ENCODE measurements at regions not wholly inside any gene's neighbourhood (a gene's known extent, or its start where the extent isn't known, plus 50 kb on each side); places are given as distances from the start of the nearest gene placed in this dataset.

DNA sequence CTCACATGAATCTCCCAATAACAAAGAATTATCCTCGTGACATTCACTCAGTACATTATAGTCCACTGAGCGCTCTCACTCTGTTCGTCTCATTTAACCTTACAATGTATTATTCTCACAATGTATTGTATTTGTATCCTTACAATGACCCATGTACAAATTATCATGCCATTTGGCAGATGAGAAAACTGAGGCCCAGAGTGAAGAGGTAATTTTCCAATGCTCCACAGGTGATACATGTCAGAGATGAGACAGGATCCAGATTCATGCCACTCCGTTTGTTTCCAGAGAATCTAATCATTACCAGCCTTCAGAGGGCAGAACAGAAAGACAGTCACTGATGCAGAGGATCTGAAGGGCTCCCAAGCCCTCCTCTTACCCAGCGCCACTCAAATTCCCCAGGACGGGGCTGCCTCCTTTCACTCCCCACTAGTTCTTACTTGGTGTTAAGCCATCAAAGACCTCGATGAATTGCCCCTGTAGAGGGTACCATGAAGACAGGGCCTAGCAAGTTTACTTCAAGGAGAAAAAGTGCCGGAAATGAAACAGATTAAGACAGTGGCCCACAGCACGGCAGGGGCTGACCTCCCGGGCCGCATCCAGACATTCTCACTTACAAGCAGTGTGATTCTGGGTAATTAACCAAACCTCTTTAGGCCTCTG lies 98.4 kb upstream of the MBOAT2 start:
- no peak overlapping the region for H3K27ac ChIP-seq
- no peak overlapping the region for H3K4me3 ChIP-seq
- H3K27me3 ChIP-seq, result no peaks in the 10 kb centered on the region
- peaks cover 0 to 8% (median 0%) of the 10 kb centered on the region in 4 donors for H3K4me1 ChIP-seq
- H3K36me3 ChIP-seq, result no peaks in the 10 kb centered on the region
- no peak for DNase-seq
- TF ChIP-seq POLR2A (IDR thresholded peaks at IDR 0.05), result no peak
- no peak for TF ChIP-seq CTCF (IDR thresholded peaks at IDR 0.05)
- no peaks in the 10 kb centered on the region for H3K9me3 ChIP-seq

GRCh38 chr2:9100080-9100876 lies 96.8 kb upstream of the MBOAT2 start:
- Histone ChIP-seq H3K36me3 (no peaks in the 10 kb centered on the region), H3K4me3 (no peak overlapping the region), H3K9me3 (no peaks in the 10 kb centered on the region), H3K4me1 (peaks cover 0 to 14% (median 0%) of the 10 kb centered on the region in 4 donors), H3K27me3 (no peaks in the 10 kb centered on the region), H3K27ac (no peak overlapping the region)
- no peak for DNase-seq
- TF ChIP-seq POLR2A (IDR thresholded peaks at IDR 0.05), result no peak
- TF ChIP-seq CTCF (IDR thresholded peaks at IDR 0.05), result no peak

GRCh38 chr2:9099341-9099751 lies 95.9 kb upstream of the MBOAT2 start:
- Histone ChIP-seq H3K27me3 (no peaks in the 10 kb centered on the region), H3K4me3 (no peak overlapping the region)

GRCh38 chr2:9097892-9098291 lies 94.4 kb upstream of the MBOAT2 start:
- DNase-seq, result no peak
- TF ChIP-seq CTCF (IDR thresholded peaks at IDR 0.05), result no peak
- no peak for TF ChIP-seq POLR2A (IDR thresholded peaks at IDR 0.05)

More at GRCh38 chr2:9099341-9099751, 95.9 kb upstream of the MBOAT2 start:
- no peaks in the 10 kb centered on the region for H3K9me3 ChIP-seq
- TF ChIP-seq CTCF (IDR thresholded peaks at IDR 0.05) (no peak), POLR2A (IDR thresholded peaks at IDR 0.05) (no peak)
- no peaks in the 10 kb centered on the region for H3K36me3 ChIP-seq
- DNase-seq, result no peak
- H3K27ac ChIP-seq, result no peak overlapping the region
- peaks cover 0 to 16% (median 0%) of the 10 kb centered on the region in 4 donors for H3K4me1 ChIP-seq

DNA sequence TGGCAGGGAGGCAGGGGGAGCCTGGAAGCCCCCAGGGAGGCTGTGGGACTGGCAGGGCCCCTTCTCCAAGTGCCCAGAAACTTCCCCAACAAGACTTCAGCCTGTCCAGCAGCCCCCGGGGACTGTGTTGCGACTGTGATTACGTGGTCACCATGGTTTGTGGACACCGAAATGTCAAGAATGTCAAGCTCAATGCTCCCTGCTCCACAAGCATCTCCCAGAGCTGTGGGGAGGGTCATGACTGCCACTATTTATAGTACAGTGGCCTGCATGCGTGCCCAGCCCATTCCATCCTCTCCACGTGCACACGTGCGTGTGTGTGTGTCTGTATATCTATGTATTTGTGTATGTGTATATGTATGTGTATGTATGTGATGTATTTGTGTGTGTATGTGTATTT lies 93.8 kb upstream of the MBOAT2 start:
- DNase-seq, result no peak
- H3K9me3 ChIP-seq, result no peaks in the 10 kb centered on the region
- TF ChIP-seq POLR2A (IDR thresholded peaks at IDR 0.05), result no peak
- no peak for TF ChIP-seq CTCF (IDR thresholded peaks at IDR 0.05)
- no peaks in the 10 kb centered on the region for H3K27me3 ChIP-seq
- no peaks in the 10 kb centered on the region for H3K36me3 ChIP-seq
- H3K4me1 ChIP-seq, result peaks cover 0 to 10% (median 0%) of the 10 kb centered on the region in 4 donors
- no peak overlapping the region for H3K4me3 ChIP-seq
- H3K27ac ChIP-seq, result no peak overlapping the region

More at GRCh38 chr2:9097892-9098291, 94.4 kb upstream of the MBOAT2 start:
- no peak overlapping the region for H3K4me3 ChIP-seq
- H3K27me3 ChIP-seq, result no peaks in the 10 kb centered on the region
- H3K9me3 ChIP-seq, result no peaks in the 10 kb centered on the region
- no peaks in the 10 kb centered on the region for H3K36me3 ChIP-seq
- peaks cover 0 to 13% (median 0%) of the 10 kb centered on the region in 4 donors for H3K4me1 ChIP-seq
- H3K27ac ChIP-seq, result no peak overlapping the region

Measured in Peyer's patch (tissue), 4 donors.